Breast epithelium (tissue), 3 donors: ENCODE measurements at regions not wholly inside any gene's neighbourhood (a gene's known extent, or its start where the extent isn't known, plus 50 kb on each side); places are given as distances from the start of the nearest gene placed in this dataset.

ENCODE experiments used
- CTCF ChIP-seq, 3 donors: fragments of 450-650 bp; IDR thresholded peaks; one replicate each; pipeline ENCODE4 v1.5.1; 2016 to 2017; ENCODE audit warnings: antibody characterized with exemption in 3 of 3, mild to moderate bottlenecking in 3 of 3, moderate library complexity in 3 of 3
- POLR2A ChIP-seq: fragments of 450-650 bp; IDR thresholded peaks from one replicate; pipeline ENCODE4 v1.6.1; 2016; ENCODE audit warnings: antibody characterized with exemption, mild to moderate bottlenecking, moderate library complexity
- POLR2AphosphoS5 ChIP-seq, 3 donors: sonication (generic); formaldehyde crosslinking; IDR thresholded peaks; one replicate each; pipeline ENCODE4 v1.6.1; 2017; ENCODE audit warnings: antibody characterized with exemption in 3 of 3

- TF ChIP-seq CTCF (IDR thresholded peaks at IDR 0.05): no peak
- no peak for TF ChIP-seq POLR2AphosphoS5 (IDR thresholded peaks at IDR 0.05)
- no peak for TF ChIP-seq POLR2A
Observed at GRCh38 chr2:48118895-48119294, 195.6 kb upstream of the FOXN2 start.
